ENCODE measurements at regions not wholly inside any gene's neighbourhood (a gene's known extent, or its start where the extent isn't known, plus 50 kb on each side); places are given as distances from the start of the nearest gene placed in this dataset.
A peak's percentile ranks its signal among the peaks of the same experiment; 100 is the strongest.
"Not testable (repeated sequence)": the region's sequence is repeated elsewhere in the genome, so short reads cannot be mapped to it uniquely, and the experiment has no call there.

DNA sequence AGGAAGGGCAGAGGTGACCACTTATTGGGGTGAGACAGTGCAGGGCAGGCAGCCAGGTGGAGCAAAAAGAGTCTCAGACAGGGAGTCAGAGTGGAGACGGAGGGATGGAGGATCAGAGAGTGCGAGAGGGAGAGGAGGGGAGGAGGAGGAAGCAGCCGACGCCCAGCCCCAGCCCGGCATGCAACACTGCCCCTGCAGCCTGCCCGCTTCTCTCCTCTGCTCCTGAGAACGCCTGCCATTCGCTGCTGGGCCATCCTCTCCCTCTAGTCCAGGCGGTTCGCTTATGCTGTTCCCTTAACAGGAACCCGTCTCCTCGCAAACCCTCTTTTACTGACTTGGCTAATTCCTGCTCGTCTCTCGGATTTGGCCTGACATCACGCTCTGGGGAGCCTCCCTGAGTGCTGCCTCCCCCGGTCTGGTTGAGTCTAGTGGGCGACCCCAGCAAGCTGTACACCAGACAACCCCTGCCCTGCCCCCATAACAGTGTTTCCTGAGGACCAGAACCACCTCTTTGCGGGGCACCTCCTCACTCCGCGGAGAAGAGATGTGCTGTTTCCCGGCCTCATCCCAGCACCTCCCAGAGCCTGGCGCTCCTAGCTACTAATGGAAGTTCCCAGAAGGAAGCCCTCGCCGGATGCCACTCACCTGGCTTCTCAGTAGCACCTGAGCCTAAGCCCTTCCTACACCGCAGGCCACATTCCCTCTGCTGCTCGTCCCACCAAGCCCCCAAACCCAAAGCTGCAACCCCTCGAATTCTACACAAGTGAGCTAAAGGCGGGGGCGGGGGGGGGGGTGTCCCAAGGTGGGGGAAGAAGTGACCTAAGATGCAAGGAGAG, 61.2 kb upstream of the CCL1 start:
- DNase-seq (ENCODE audit: low read depth), result no peak
- H3K4me3 ChIP-seq (ENCODE audit: low read depth, low read length), result no peak overlapping the region

DNA sequence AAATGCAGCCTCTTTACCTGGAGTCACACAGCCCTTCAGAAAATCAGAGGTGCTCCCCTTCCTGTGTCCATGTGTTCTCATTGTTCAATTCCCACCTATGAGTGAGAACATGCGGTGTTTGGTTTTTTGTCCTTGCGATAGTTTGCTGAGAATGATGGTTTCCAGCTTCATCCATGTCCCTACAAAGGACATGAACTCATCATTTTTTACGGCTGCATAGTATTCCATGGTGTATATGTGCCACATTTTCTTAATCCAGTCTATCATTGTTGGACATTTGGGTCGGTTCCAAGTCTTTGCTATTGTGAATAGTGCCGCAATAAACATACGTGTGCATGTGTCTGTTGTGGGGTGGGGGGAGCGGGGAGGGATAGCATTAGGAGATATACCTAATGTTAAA, 60.3 kb upstream of the CCL1 start:
- not testable (repeated sequence) for DNase-seq (ENCODE audit: low read depth); H3K4me3 ChIP-seq (ENCODE audit: low read depth, low read length)

GRCh38 chr17:34420900-34421299, 57.9 kb upstream of the CCL1 start:
- H3K4me3 ChIP-seq (ENCODE audit: low read depth, low read length), result no peak overlapping the region
- no peak for DNase-seq (ENCODE audit: low read depth)

- peak; percentile 7 for DNase-seq (ENCODE audit: low read depth)
- H3K4me3 ChIP-seq (ENCODE audit: low read depth, low read length), result no peak overlapping the region
These were observed 57.3 kb upstream of the CCL1 start for GRCh38 chr17:34420254-34420766.

- no peak for DNase-seq (ENCODE audit: low read depth)
- H3K4me3 ChIP-seq (ENCODE audit: low read depth, low read length), result no peak overlapping the region
These were observed 53.1 kb upstream of the CCL1 start for GRCh38 chr17:34416116-34416515.

GRCh38 chr17:34414339-34414738, 51.3 kb upstream of the CCL1 start:
- no peak for DNase-seq (ENCODE audit: low read depth)

DNA sequence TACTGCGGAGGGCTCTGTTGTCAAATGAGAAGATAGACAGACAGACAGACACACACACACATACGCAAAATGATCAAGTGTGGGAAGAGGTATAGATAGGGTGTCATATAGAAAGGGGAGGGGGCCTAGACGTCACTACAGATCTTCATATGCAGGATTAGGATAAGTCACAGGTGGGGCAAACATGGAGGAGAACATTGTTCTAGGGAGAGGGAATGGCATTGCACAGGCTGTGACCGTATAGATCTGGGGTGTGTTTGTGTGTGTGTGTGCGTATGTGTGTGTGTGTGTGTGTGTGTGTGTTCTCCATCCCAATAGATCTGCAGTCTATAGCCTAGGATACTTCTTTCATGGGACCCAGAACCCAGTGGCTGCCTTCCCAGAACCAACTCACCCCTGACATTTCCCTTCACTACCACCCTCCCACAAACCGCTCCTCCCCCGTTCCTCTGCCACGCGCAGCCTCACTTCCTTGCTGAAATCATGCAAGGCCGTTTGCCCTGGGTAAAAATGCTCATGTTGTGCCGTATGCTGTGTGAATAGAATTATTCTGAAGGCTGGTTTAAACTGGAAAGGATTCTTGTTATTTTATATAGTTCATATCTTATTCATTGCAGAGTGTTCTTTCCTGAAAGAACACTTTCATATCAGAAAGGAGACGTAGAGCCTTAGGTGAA, 50.5 kb upstream of the CCL1 start:
- no peak for DNase-seq (ENCODE audit: low read depth)
- no peak overlapping the region for H3K4me3 ChIP-seq (ENCODE audit: low read depth, low read length)

More at GRCh38 chr17:34414339-34414738, 51.3 kb upstream of the CCL1 start:
- H3K4me3 ChIP-seq (ENCODE audit: low read depth, low read length), result no peak overlapping the region

- peak; percentile 25 for DNase-seq (ENCODE audit: low read depth)
These were observed 50.0 kb upstream of the CCL1 start for GRCh38 chr17:34412965-34413441.

More at GRCh38 chr17:34412965-34413441, 50.0 kb upstream of the CCL1 start:
- no peak overlapping the region for H3K4me3 ChIP-seq (ENCODE audit: low read depth, low read length)

Measured in skeletal muscle cell (primary cell).